ENCODE measurements at regions not wholly inside any gene's neighbourhood (a gene's known extent, or its start where the extent isn't known, plus 50 kb on each side); places are given as distances from the start of the nearest gene placed in this dataset.

- H3K4me3 ChIP-seq (ENCODE audit: low read depth, low read length) = no peak overlapping the region
- TF ChIP-seq, protein P1, sequence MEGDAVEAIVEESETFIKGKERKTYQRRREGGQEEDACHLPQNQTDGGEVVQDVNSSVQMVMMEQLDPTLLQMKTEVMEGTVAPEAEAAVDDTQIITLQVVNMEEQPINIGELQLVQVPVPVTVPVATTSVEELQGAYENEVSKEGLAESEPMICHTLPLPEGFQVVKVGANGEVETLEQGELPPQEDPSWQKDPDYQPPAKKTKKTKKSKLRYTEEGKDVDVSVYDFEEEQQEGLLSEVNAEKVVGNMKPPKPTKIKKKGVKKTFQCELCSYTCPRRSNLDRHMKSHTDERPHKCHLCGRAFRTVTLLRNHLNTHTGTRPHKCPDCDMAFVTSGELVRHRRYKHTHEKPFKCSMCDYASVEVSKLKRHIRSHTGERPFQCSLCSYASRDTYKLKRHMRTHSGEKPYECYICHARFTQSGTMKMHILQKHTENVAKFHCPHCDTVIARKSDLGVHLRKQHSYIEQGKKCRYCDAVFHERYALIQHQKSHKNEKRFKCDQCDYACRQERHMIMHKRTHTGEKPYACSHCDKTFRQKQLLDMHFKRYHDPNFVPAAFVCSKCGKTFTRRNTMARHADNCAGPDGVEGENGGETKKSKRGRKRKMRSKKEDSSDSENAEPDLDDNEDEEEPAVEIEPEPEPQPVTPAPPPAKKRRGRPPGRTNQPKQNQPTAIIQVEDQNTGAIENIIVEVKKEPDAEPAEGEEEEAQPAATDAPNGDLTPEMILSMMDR (conservative IDR thresholded peaks at IDR 0.05; ENCODE audit: low read depth, low read length) = no peak
- no peak for DNase-seq (ENCODE audit: low read depth)
Observed at GRCh38 chr2:41911033-41911432, 136.8 kb upstream of the PKDCC start.

DNA sequence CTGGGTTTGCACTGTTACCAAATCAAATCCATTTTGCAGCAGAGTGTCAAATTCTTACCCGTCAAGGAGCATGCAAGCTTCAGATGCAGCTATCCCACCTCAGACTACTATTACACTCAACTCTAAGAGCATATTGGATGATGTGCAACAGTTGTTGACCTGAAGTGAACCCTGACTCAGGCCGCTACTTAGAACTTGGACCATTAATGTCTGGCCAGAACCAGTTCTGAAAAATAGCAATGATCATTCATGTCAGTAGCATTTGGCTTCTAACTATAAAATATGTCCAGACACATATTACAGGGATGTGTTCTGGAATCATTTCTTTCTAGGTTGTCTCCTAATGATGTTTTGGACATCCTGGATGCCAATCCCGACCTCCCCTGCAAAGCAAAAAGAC, 135.5 kb upstream of the PKDCC start:
- H3K4me3 ChIP-seq (ENCODE audit: low read depth, low read length) = no peak overlapping the region
- DNase-seq (ENCODE audit: low read depth) = no peak
- TF ChIP-seq, protein P1 (conservative IDR thresholded peaks at IDR 0.05; ENCODE audit: low read depth, low read length) = no peak

GRCh38 chr2:41912776-41913175, 135.0 kb upstream of the PKDCC start:
- no peak for DNase-seq (ENCODE audit: low read depth)
- H3K4me3 ChIP-seq (ENCODE audit: low read depth, low read length) = no peak overlapping the region
- TF ChIP-seq, protein P1 (conservative IDR thresholded peaks at IDR 0.05; ENCODE audit: low read depth, low read length) = no peak

DNA sequence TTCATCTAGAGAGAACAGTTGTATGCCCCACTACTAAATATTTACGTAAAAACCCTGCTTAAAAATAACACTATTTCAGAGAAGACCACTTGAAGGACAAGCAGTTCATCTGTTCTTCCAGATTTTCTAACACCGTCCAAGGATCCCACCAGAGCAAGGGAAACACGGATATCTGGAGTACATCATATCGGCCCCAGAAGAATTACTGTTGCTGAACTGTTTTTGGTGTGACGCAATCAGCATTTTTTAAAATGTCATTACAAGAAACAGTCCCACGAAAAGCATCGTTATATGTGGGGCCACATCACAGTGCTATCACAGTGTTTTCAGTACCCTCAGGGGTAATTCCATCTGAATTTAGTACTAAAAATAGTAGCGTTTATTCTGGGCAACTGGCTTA, 134.5 kb upstream of the PKDCC start:
- no peak overlapping the region for H3K4me3 ChIP-seq (ENCODE audit: low read depth, low read length)
- TF ChIP-seq, protein P1 (conservative IDR thresholded peaks at IDR 0.05; ENCODE audit: low read depth, low read length) = no peak
- no peak for DNase-seq (ENCODE audit: low read depth)

DNA sequence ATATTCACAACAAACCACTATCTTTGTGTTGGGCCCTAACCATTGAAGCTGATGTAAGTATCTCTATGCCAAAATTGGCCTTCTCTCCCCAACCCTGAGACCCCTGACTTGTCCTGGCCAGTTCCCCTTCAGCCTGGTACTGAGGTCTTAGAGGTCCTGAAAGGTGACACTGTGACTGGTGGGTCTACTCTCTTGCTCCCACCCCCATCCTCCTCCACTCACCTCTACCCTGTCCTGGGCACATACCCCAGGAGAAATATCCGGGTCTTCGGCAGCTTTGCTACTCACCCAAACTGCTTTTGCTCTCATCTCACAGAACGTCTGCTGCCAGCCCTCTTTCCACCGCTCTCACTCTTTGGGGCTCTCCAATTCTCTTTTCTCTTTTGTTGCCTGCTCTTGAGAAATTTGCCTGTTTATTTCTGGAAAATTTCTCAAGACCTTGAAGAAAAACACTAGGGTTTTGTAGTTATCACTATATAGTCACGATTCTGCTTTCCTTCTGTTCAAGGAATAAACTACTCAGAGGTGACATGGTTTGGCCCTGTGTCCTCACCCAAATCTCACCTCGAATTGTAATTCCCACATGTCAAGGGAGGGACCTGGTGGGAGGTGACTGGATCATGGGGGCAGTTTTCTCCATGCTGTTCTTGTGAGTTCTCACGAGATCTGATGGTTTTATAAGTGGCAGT, 133.8 kb upstream of the PKDCC start:
- TF ChIP-seq, protein P1 (conservative IDR thresholded peaks at IDR 0.05; ENCODE audit: low read depth, low read length) = no peak
- H3K4me3 ChIP-seq (ENCODE audit: low read depth, low read length) = no peak overlapping the region
- no peak for DNase-seq (ENCODE audit: low read depth)

DNA sequence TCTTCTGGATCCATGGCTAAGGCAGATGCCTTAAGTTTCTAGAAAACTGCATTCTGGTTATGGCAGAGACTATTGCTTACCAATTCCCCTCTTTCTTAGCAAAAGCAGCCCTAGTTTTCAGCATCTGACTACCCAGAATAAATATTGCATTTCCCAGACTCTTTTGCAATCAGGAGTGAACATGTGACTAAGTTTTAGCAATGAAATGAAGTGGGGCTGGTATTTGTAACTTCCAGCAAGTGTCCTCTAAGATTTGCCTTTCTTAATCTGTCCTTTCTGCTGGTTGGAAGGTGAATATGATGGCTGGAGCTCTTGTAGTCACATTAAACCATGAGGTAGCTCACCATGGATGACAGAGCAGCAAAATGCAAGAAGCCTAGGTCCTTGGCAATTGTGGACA, 132.9 kb upstream of the PKDCC start:
- DNase-seq (ENCODE audit: low read depth) = no peak
- TF ChIP-seq, protein P1 (conservative IDR thresholded peaks at IDR 0.05; ENCODE audit: low read depth, low read length) = no peak
- no peak overlapping the region for H3K4me3 ChIP-seq (ENCODE audit: low read depth, low read length)

GRCh38 chr2:41916177-41916576, 131.6 kb upstream of the PKDCC start:
- TF ChIP-seq, protein P1 (conservative IDR thresholded peaks at IDR 0.05; ENCODE audit: low read depth, low read length) = no peak
- no peak for DNase-seq (ENCODE audit: low read depth)
- H3K4me3 ChIP-seq (ENCODE audit: low read depth, low read length) = no peak overlapping the region
